GM04503 (cell line): ENCODE measurements at regions not wholly inside any gene's neighbourhood (a gene's known extent, or its start where the extent isn't known, plus 50 kb on each side); places are given as distances from the start of the nearest gene placed in this dataset.
"Not testable (repeated sequence)": the region's sequence is repeated elsewhere in the genome, so short reads cannot be mapped to it uniquely, and the experiment has no call there.

Experiments
- DNase-seq: peaks from one replicate; pipeline ENCODE4 v3.0.0-alpha.2; 2012; ENCODE audit warnings: low read depth

DNA sequence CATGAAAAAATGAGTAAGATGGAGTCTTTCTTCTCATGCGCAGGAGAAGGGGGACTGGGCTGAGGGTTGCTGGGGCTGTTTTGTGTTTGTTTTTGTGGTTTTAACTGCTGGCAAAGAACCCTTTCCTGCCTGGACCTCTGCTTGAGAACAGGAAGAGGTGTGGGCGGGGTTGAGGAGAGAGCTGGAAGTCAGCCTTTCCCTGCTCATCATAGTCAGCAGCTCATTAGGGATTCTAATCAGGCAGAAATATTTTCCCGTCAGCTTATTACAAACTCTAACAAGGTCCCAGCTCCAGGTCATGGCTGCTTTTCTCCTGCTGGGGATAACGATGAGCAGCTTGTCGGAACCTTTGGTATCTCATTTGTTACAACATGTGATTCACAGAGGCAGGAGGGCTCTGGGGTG lies 185.0 kb upstream of the NRXN3 start:
- no peak for DNase-seq

DNA sequence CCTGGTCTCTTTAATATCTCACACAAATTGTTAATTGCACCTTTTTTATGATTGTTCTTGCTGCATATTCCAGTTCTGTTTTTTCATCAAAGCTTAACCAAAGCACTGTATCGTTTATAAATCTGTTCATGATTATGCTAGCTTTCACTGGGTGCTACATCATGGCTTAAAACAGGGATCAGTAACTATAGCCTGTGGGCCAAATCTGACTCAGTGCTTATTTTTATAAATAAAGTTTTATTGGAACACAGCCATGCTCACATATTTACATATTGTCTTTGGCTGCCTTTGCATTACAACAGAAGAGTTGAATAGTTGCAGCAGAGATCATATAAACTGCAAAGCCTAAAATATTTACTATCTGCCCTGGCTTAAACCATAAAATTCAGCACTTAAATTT lies 183.4 kb upstream of the NRXN3 start:
- DNase-seq, result no peak

GRCh38 chr14:77988096-77988870 lies 181.9 kb upstream of the NRXN3 start:
- no peak for DNase-seq

DNA sequence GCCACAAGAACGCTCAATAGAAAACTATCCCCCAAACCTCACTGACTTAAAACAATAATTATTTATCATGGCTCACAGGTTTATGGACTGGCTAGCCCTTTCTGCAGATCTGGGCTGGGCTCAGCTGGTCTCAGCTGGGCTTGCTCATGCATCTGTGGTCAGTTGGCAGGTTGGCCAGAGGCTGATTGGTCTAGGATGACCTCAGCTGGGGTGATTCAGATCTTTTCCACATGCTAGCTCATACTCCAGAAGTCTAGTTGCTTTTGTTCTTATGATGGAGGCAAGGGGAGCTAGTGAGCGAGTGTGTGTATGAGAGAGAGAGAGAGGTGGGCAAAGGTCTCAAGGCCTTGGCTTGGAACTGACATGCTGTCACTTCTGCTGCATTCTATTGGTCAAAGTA lies 181.2 kb upstream of the NRXN3 start:
- peak; percentile 44 for DNase-seq

DNA sequence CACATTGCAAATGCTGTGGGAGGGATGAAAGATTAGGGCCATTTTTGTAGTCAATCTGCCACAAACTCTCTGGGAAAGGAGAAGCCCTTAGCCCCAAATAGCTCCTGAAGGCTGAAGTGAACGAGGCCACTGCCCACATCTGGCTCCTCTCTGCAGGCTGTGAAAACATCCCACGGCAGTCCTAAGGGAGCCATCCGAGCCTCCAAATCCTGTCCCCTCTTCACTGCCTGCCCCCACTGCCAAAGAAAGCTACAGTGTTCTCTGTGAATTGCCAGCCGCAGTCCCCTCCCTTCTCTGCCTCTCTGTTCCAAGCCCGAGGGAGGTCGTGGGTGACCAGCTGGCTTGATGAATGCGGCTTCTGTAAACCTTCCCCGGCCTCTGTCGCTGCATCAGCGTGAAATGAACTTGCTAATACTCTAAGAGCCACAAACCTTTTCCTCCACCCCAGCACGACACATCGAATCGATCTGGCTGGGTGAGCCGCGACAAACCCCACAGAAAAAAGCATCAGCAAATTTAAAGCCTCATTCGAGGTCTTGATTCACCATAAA lies 180.7 kb upstream of the NRXN3 start:
- no peak for DNase-seq

- DNase-seq, result no peak
Observed at GRCh38 chr14:77990337-77990736, 179.8 kb upstream of the NRXN3 start.

DNA sequence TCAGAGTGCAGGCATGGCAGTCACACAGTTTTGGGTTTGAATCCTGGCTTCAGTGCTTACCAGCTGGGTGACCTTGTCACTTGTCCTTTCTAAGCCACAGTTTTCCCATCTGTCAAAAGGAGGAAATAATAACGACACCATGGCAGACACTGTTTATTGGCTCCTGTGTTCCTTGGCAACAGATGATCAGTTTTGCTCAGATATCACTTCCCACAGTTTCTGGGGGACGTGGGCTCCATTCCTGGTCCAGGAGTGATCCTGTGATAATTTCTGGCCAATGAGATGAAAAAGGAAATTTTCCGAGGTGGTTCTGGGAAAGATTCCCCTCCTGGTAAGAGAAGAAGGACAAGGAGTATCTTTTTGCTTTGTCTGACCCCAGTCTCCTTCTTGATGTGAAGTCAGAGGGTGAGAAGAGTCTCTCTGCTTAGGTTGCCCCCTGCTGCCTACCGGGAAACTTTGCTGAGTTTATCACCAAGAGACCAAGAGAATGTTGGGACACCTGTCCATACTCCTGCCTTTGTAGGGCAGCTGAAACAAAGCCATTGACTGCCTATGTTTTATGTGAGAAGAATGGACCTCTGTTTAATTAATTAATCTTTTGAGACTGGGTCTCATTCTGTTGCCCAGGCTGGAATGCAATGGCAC lies 178.9 kb upstream of the NRXN3 start:
- no peak for DNase-seq

GRCh38 chr14:78005325-78005724 lies 164.8 kb upstream of the NRXN3 start:
- no peak for DNase-seq

DNA sequence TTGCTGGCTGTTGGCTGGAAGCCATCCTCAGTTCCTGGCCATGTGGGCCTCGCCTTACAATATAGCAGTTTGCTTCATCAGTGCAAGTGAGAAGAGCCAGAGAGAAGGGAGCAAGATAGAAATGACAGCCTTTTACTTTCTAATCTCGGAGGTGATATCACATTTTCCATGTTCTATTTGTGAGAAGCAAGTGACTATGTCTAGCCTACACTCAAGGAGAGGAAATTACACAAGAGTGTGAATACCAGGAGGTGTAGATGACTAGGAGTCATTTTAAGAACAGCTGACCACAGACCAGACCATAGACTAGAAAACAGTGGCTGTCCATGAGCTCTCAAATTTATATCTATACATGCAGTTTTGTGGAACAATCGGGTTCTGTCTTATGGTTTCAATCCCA lies 163.0 kb upstream of the NRXN3 start:
- no peak for DNase-seq

DNA sequence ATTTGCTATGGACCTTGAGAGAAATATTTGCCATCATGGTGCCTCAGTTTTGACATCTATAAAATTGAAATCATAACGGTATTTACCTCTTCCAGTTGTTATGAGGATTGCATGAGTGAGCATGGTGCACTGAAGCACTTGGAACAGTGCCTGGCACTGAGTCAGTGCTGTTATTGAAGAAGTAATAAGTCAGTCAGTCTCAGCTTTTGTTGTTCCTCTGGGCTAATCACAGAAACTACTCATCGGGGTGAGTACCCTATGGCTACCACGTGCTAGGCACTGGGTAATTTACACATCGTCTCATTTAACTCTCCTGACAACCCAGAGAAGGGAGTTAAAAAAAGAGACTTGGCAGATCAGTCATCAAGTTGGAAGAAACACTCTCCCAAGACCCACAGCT lies 159.5 kb upstream of the NRXN3 start:
- no peak for DNase-seq

DNA sequence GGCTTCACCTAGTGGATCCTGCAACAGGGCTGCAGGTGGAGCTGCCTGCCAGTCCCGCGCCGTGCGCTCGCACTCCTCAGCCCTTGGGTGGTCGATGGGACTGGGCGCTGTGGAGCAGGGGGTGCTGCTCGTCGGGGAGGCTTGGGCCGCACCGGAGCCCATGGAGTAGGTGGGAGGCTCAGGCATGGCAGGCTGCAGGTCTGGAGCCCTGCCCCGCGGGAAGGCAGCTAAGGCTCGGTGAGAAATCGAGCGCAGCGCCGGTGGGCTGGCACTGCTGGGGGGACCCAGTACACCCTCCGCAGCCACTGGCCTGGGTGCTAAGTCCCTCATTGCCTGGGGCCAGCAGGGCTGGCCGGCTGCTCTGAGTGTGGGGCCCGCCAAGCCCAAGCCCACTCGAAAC lies 156.3 kb upstream of the NRXN3 start:
- DNase-seq, result not testable (repeated sequence)

DNA sequence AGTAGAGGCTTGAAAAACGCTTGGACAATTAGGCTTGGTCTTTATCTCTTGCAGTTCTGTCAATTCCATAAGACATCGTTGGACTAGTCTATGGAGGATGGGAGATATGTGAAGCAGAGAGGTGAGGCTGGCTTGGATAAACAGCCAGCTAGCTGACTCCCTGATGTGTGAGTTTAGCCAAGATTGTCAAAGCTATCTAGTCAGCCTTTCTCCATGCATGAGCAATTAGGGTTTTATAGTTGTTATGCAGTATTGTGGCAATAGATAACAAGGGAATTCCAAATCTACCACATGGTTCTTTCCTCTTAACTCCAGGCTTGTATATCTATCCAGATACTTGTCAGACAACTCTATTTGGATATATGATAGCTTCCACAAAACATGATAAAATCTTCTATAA lies 153.6 kb upstream of the NRXN3 start:
- no peak for DNase-seq

GRCh38 chr14:78018283-78018682 lies 151.9 kb upstream of the NRXN3 start:
- no peak for DNase-seq

- peak; percentile 10 for DNase-seq
Observed at GRCh38 chr14:78022059-78022458, 148.1 kb upstream of the NRXN3 start.

GRCh38 chr14:78023112-78023511 lies 147.1 kb upstream of the NRXN3 start:
- no peak for DNase-seq

GRCh38 chr14:78028471-78028870 lies 141.7 kb upstream of the NRXN3 start:
- no peak for DNase-seq

DNA sequence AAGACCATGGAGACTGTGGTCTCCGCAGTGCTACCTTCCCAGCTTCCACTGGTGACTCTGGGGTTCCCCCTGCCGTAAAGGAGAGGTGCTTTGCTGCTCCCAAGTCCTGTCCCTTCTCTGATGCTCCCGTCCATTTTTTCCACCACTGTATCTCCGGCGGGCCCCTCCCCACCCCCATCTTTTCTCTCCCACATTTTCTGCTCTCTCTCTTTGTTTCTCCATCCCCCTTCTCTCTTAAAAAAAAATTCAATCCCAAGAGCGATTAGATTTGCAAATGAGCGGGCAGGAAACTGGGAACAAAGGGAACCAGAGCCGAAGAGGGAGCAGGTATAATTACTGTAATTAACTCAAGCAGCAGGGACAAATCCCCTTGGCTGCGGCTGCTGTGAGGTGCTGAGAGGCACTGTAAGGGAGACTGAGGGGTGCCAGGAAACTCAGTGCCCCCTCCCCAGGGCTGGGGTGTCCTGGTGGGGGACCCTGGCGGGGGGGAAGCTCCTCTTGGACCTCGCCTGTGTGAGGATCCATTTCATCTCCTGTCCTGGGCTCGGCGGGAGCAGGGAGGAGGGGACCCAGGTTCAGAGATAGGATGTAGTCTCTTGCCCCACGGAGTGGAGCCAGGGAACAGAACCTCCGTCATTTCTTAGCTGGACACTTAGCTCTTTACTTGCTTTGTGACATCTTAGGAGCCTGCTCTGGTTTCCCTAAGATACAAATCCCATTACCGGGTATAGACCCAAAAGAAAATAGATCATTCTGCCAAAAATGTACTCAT lies 140.4 kb upstream of the NRXN3 start:
- DNase-seq, result no peak

DNA sequence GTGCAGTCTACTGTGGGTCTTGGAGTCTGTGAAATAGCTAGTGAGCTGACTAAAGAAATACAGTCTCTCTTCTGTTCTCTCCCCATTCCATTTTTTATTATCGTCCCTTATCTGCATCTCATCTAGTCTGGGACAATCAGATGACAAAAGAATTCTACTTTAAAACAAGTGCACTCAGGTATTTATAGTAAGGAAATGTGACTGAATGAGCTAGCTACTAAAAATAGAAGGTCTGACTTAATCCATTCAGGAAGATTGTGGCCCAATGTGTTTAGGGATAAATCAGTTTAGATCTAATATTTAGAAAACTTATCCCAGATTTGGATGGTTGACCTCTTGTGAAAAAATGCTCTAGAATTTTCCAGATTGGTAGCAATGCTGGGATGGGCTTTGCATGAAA lies 126.8 kb upstream of the NRXN3 start:
- no peak for DNase-seq

- no peak for DNase-seq
Observed at GRCh38 chr14:78048120-78048519, 122.1 kb upstream of the NRXN3 start.

GRCh38 chr14:78056890-78057289 lies 113.3 kb upstream of the NRXN3 start:
- DNase-seq, result not testable (repeated sequence)

DNA sequence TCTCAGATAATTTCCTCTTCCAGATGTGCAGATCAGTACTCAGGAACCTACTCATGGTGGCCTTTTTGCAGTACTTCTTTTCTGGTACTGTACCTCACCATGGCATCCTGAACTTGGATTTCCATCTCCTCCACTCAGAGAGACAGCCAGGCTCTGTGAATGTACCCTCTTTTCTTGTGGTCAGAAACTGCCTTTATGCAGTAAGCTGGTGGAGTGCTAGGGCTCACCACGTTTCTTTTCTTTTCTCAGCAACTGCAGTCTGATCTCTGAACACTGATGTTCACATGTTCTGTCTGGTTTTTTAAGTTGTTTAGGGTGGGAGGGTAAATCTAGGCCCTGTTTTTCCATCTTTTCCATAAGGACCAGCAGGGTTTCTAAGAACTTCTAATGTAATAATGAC lies 99.8 kb upstream of the NRXN3 start:
- DNase-seq, result no peak

GRCh38 chr14:78071016-78071549 lies 99.1 kb upstream of the NRXN3 start:
- DNase-seq, result no peak

GRCh38 chr14:78073028-78073427 lies 97.1 kb upstream of the NRXN3 start:
- DNase-seq, result no peak
